Hippocampal formation (tissue), 2 donors: ENCODE measurements at regions not wholly inside any gene's neighbourhood (a gene's known extent, or its start where the extent isn't known, plus 50 kb on each side); places are given as distances from the start of the nearest gene placed in this dataset.
"Not testable (repeated sequence)": the region's sequence is repeated elsewhere in the genome, so short reads cannot be mapped to it uniquely, and the experiment has no call there.

Source experiments
- DNase-seq, 2 donors: peaks; one replicate each; lab custom pipeline; 2025; lab: John Stamatoyannopoulos, UW

DNA sequence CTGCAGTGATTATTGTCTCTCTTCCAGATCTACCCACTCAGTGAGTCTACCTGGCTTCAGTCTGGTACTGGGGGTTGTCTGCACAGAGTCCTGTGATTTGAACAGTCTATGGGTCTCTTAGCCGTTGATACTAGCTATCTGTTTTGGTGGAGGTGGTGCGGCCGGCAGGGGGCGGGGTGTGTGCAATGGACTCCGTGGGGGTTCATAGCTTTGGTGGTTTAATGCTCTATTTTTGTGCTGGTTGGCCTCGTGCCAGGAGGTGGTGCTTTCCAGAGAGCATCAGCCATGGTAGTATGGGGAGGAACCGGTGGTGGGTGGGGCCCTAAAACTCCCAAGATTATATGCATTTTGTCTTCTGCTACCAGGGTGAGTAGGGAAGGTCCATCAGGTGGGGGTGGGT lies 1120.1 kb upstream of the FAM98A start:
- no peak for DNase-seq

DNA sequence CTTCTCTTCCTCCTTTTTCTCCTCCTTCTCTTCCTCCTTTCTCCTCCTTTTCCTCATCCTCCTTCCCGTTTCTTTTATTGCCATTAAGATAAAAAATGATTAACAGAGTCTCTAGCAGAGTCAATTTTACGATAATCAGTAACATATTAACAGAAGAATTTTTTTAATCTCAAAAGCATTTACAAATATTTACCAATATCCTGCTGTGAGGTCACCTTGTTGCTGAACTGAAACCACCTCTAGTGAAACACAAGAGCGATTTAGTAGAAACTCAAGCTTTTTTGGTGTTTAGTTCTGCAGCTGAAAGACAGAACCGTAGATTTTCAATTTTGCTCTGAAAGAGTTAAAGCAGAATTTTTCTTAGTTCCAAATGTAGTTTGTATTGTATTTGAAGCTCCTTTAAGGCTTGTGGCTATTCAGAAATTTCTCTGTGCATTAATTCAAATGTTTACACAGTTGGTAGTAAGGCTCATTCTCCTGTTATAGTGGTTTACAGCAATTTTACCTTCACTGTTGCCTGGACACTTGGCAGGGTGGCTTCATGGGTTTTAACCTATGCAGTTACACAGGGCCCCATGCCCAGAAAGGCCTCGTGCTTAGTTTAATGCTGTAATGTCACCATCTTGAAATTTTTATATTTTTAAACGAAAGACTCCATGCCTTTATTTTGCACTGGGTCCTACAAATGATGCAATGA lies 1106.6 kb upstream of the FAM98A start:
- no peak for DNase-seq

DNA sequence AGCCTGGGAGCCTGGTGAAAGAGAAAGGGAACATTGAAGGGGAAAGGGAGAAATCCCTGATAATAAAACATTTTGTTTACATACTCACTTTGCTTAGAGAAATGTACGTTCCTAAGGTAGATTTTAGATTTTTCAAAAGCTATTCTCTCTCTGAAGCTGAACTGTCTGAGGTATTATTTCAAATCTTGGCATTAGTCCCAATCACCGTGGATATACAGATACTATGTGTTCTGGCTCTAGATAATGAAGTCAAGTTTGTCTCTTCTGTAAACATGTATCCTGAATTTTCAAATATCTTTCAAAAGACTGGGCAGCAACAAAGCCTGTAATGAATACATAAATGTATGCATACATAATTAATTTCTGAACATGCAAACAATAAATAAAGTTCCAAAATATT lies 1104.2 kb upstream of the FAM98A start:
- DNase-seq = no peak

DNA sequence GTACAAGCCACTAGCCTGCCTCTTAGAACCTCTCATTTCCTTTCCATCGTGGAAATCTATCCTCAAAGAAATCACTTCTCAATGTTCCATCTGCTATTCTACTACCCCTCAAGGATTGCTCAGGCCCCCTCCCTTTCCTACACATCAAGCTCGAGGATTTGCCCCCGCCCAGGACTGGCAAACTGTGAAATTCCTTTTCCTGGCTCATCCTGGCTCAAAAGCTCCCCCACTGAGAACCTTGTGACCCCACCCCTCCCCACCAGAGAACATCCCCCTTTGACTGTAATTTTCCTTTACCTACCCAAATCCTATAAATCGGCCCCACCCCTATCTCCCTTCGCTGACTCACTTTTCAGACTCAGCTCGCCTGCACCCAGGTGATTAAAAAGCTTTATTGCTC lies 1103.3 kb upstream of the FAM98A start:
- not testable (repeated sequence) for DNase-seq

DNA sequence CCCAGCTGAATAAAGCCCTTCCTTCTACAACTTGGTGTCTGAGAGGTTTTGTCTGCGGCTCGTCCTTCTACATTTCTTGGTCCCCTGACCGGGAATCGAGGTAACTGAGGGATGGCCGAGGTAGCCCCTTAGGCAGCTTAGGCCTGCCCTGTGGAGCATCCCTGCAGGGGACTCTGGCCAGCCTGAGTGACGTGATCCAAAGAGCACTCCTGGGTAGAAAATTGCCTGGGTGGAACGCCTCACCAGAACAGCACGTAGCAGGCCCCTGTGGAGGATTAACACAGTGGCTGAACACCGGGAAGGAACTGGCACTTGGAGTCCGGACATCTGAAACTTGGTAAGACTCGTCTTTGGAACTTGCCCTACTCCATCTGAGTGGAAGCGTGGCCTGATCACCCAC lies 1078.5 kb upstream of the FAM98A start:
- DNase-seq = not testable (repeated sequence)

DNA sequence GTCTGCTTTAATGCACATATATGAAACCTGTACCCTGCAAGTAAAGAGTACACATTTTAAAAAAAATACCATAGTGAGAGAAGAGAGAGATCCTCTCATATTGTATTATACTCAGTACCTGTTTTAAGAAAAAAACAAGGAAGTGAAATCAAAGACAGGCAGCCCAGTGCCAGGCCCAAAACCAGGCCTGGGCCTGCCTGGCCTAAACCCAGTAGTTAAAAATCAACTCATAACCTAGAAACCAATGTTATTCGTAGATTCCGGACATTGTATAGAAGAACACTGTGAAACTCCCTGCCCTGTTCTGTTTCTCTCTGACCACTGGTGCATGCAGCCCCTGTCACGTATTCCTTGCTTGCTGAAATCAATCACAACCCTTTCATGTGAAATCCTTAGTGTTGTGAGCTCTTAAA lies 1078.0 kb upstream of the FAM98A start:
- not testable (repeated sequence) for DNase-seq

DNA sequence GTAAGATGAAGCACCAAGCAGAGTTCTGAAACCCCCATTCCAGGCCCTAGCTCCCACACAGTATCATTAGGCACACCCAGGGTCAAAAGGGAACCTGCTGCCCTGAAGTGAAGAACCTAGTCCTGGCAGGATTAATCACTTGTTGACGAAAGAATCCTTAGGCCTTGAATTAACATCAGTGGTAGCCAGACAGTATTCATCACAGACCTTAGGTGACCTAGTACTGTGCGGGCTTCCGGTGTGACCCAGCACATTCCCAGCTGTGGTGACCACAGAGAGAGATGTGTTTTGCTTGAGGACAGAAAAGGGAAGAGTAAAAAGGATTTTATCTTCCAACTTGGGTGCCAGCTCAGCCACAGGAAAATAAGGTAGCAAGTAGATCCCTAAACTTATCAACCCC lies 1071.4 kb upstream of the FAM98A start:
- DNase-seq = no peak

DNA sequence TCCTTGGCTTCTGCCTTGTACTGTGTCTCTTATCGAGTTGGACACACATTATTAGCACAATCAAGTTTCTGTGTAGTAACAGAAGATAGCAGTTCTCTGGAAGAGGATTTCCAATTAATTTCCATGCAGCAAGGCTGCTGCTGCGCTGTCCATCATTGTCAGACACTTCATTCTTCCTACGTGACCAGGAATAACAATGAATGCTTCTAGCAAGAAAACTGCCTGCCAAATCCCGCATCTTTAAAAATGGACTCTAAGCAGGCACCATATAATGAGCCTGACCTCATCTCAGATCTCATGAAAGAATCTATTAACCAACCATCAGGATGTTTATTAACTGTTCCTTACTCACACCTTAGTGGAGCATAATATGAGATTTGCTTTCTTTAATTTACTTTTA lies 1067.7 kb upstream of the FAM98A start:
- no peak for DNase-seq

DNA sequence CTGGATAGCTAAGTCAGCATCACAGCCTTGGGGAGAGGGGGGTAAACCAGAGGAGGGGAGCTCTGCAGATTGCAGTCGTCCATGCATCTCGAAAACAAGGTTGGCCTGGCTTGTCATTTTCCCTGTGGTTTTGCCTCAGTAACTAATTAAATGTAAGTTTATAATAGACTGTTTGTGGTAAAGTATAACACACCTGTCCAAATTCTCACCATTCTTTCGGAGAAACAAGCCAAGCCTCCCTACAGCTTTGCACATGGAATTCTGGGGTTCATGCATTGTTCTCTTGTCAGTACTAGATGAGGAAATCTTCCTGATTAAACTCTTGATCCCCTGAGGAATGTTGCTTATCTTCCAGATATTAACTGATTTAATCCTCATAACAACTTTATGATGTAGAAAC lies 1065.2 kb upstream of the FAM98A start:
- DNase-seq = no peak

DNA sequence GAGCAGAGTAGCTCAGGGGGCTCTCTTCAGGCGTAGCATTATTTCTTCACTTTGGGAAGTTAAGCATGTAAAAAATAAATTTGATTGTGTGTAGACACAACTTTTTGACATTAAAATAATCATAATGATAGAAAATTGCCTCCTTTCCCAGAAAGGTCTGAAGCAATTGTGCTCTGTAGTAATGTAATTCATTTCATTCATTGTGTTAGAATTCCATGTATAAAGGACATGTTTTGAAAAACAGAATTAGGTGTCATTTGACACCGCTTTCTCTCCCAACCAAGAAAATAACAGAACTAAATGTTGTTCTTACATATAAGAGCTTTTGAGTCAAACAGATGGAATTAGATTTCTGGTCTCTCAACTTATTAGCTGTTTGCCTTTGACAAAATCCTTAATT lies 1064.2 kb upstream of the FAM98A start:
- no peak for DNase-seq

DNA sequence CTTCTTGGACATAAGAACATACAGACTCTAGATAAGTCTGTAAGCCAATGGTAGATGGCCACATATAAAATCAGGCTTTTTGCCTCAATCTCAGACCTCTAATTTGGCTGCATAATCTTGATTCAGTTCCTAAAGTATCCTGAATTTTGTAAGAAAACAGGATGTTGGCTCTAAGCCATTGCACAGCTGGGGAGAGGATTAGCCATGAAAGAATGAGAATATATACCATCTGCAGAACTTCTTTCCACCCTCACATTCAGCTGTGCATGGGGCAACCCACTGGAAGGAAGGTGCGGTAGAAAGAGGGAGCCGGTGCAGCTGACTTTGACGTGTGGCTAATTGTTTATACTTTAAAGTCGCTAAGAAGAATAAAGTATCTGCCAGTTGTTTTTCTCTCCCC lies 1061.6 kb upstream of the FAM98A start:
- no peak for DNase-seq

DNA sequence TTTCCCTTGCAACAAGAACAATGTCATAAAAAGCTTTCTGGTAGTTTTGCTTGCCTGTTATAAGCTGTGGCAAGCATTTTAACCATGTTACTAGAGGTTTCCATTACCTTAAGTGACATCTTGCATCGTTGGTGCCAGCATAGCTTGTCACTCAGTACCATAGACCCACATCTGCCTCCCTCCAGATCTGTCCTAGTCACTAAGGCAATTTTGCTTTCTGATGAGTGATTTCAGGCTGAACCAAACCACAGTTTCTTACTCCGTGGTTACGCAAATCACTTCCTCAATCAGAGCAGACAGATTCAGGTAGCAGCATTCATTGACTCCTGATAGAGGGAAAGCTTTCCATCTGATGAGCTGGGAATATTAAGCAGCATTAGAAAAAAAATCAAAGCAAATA lies 1057.5 kb upstream of the FAM98A start:
- no peak for DNase-seq

DNA sequence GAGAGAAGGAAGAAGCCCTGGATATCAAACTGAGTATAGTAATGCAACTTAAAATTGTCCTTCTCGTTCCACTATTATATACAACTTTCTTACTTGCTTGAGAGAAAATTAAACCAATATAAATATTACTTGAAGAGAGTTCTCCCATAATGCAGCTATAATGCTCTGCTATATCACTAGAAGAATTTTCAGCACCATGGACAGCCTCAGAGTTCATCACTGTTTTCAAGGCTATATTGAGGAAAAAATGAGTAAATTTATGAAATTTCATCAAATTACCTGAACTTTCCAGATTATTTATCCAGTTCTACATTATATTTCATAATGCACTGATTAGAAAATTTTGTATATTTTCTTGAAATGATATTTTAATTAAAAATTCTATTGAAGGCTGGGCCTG lies 1053.5 kb upstream of the FAM98A start:
- no peak for DNase-seq

DNA sequence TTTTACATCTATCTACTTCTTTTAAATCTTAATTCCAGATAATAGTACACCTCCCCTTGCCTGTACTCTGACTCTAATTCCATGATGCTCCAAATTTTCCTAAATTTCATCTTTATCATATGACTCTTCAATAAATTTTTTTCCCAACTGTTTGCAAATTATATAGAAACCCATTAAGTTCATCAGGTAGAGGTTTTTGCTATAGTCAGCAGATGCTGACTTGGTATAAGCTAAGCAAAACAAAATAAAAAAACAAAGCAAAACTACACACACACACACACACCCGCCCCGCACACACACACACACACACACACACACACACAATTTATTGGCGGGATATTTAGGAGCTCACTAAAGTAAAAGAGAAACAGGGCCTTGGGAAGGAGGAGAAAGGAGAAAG lies 1047.8 kb upstream of the FAM98A start:
- DNase-seq = no peak

DNA sequence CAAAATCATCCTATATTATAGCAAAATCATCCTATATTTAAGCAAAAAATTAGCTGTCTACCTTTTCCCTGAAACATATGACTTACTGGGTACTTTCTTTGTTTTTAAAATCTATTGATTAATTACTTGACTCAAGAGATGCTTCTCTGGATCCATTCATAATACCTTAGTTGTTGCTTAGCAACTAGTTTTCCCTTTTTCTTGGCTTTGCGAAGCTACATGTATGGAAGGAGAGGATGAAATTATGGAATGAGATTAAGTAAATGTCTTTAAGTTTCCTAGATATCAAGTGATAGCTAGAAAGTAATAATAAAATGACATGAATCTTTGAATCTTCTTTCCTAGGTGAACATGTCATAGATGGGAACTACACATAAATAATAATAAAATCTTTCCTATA lies 1033.2 kb upstream of the FAM98A start:
- no peak for DNase-seq

DNA sequence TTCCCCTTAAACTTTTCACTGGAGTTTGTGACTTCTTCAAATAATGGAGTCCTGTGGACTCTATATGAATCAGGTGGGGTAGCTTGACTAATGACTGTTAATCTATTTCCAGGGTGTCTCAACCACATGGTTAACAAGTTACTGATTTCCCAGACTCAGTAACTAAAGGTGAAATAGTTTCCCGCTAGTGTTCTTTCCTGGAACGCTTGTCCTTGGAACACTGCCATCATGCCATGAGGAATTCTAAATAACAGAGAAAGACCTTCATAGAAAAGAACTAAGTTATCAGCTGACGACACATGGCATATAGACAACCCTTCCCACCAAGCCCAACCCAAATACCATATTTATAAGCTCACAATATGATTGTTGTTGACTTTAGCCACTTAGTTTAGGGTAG lies 1027.9 kb upstream of the FAM98A start:
- no peak for DNase-seq

DNA sequence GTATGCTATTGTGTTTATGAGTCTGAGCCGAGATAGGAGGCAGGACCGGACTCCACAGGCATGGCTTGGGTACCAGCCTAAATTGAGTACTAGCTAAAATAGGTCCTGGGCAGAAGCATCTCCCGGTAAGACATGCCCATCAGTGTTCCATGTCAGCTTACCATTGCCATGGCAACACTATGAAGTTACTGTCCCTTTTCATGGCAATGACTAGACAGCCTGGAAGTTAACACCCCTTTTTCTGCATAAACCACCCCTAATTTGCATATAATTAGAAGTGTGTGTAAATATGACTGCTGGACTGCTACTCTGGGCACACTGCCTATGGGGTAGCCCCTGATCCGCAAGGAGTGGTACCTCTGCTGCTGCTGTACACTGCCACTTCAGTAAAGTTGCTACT lies 1005.1 kb upstream of the FAM98A start:
- no peak for DNase-seq

DNA sequence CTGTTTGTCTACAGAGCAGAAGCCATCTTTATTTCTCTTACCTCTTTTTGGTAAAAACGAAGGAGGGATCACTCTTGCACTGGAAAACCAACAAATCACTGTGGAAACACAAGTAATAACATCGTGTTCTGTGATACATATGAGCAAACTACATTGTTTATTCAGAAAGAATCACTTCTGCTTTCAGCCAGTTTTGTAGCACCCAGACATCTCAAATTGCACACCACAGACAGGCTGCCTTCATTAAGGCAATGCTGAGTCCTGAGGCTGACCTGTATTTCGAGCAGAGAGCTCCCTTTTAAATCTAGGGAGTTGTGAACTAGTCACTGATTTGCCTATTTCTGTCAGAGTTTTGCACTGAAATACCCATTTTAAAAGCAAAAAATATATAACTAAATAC lies 1003.2 kb upstream of the FAM98A start:
- DNase-seq = no peak

DNA sequence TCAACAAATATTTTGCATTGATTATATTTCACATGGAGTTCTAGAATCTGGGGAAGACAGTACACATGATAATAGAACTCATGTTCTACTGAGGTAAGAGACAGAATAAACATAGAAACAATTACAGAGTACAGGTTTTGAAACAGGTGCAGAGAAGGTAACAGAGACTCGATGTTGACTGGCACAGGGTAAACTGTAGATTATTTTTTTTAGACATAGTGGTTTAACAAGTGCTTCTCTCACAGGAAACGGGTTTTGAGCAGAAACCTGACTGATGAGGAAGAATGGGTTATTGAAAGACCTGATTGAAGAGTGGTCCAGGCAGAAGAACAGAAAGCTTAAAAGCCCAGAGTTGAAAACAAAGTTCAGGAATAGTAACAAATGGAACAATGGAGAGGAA lies 1002.5 kb upstream of the FAM98A start:
- no peak for DNase-seq

DNA sequence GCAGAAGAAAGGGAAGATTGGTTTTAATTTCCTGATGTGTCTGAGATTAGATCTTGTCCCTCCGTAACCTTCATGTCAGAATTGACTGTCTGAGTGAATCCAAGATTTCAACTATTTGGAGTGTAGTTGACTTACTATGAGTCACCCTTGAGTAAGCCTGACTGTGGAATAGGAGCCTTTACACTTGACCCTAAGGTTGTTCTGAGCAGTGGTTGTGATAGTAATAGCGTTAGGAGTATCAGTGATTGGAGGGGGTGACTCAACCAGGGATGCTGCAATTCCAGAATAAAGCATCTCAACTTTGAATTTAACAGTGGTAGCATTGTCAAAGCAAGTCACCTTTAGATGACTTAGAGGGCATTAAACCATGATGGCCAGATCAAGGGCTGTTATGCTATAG lies 979.5 kb upstream of the FAM98A start:
- DNase-seq = no peak

DNA sequence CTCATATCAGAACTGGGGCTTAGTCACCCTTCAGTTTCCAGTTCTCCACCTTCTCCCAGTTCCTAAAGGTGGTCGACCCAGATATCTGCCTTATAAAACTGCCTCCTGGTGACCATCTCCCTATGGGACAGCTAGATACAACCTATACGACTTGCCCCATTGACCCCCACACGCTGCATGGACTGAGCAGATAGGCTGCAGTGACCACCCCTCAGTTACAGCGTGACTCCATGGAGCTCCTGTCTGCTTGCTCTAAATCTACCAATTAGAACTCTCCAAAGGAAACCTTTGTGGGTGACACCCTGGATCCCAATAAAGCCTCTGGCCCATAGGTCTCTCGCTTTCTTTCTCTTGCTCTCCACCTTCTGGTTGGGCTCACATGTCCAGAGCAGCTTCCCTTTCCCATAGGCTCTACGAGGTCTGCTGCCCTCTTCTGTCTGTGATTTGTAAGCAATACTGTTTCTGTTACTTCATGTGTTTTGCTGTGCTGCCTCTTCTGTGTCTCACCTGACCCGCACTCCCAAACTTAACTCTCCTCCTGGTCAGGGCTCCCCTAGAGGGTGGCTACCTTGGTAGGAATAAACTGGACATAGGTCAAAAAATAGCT lies 971.3 kb upstream of the FAM98A start:
- DNase-seq = peak in 1 of 2 donors; percentile 3

DNA sequence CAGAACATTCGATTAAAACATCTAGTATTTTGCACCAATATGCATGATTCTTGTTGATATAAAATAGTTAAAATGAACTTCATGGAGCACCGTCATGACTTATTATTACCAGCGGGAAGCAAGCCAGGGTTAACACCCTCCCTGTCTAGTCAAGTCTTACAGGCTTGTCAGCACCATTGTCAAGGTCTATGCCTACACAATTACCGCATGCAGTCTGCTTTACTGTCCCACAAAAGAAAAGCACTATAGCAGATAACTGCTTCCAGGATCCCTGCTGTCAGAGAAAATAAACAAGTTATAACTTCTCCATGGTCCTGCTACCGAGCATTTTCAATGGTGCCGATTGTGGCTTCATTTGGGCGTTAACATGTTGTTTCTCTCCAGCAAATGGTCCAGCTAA lies 968.0 kb upstream of the FAM98A start:
- DNase-seq = no peak

DNA sequence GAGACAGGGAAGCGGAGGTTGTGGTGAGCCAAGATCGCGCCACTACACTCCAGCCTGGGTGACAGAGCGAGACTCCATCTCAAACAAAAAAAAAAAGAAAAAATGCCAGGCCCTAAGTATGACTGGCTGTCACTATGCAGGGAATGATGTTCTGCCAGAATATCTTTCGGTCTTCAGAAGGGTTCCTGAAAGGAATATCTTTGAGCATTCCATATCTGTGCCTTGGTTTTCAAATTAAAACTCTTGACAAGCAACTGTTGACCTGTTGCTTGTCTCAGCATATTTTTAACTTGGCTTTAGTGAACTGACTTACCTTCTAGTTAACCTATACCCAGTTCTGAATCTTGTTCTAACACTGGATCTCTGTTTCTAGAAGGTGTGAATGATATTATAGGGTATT lies 953.2 kb upstream of the FAM98A start:
- DNase-seq = no peak

DNA sequence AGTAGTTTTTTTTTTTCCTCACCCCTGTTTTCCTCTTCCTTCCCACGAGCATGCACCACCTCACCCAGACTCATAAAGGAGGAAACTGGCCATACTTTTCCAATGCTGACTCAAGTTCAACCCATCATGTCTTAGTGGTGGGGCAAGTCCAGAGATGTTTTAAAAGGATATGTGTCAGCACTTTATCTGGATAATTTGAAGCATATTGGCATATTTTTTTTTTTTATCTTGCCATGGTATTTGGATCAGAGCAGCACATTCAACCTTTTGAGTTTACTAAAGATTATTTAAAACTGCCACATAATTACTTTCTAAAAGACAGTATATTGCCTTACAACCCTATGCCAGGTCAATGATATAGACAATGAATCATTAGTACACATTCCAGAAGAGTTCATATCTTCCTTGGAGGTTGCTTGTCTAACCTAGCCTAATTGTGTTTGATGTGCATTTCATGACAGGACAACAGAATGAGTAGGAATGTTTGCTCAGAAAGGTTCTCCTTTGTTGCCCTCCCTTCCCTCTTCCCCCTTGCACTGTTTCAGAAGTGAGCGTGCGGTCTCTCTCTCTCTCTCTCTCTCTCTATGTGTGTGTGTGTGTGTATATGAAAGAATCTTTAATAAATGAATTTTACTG lies 950.7 kb upstream of the FAM98A start:
- no peak for DNase-seq
